ENCODE measurements at regions not wholly inside any gene's neighbourhood (a gene's known extent, or its start where the extent isn't known, plus 50 kb on each side); places are given as distances from the start of the nearest gene placed in this dataset.

- ChIA-PET CTCF (no interaction called here), POLR2A (ENCODE audit: unreplicated experiment) (no interaction called here)
- Histone ChIP-seq H3K36me3 (ENCODE audit: low read depth, low read length) (no peaks in the 10 kb centered on the region), H3K9ac (ENCODE audit: low read length) (no peak overlapping the region), H2AFZ (ENCODE audit: low read length) (no peak overlapping the region), H3K9me3 (ENCODE audit: low read length) (peaks cover 4% of the 10 kb centered on the region; the same call in 1 of the 2 replicates), H3K4me3 (ENCODE audit: low read length) (no peak overlapping the region), H3K27ac (ENCODE audit: low read length) (no peak overlapping the region), H3K4me1 (ENCODE audit: insufficient read depth, low read length) (no peaks in the 10 kb centered on the region), H3K4me2 (ENCODE audit: low read length) (no peak overlapping the region), H4K20me1 (ENCODE audit: low read length) (no peaks in the 10 kb centered on the region), H3K27me3 (ENCODE audit: low read length) (no peaks in the 10 kb centered on the region), H3K9me2 (replicated peaks; ENCODE audit: low read length) (no peaks in the 10 kb centered on the region), H3F3A (ENCODE audit: low read length, unreplicated experiment) (no peaks in the 10 kb centered on the region), H3K79me2 (ENCODE audit: low read length) (no peaks in the 10 kb centered on the region)
- no peak for DNase-seq
- no TSS peak for BruUV-seq (replicated peaks)
- intact Hi-C loops (cut with micrococcal nuclease), result no loop called here
- ATAC-seq, result no peak
- TF ChIP-seq EZH2phosphoT487 (IDR thresholded peaks at IDR 0.05; ENCODE audit: borderline replicate concordance, low read length) (no peak), CTCF (conservative IDR thresholded peaks at IDR 0.05; ENCODE audit: low read depth, low read length) (no peak), EZH2 (IDR thresholded peaks at IDR 0.05; ENCODE audit: low read length, unreplicated experiment) (no peak)
These were observed 144.4 kb upstream of the KCNJ3 start for GRCh38 chr2:154554046-154554445.

GRCh38 chr2:154555710-154556109, 142.8 kb upstream of the KCNJ3 start:
- H3K9me3 ChIP-seq (ENCODE audit: low read length), result no peaks in the 10 kb centered on the region; the same call in 1 of the 2 replicates
- no peaks in the 10 kb centered on the region for H3K4me1 ChIP-seq (ENCODE audit: insufficient read depth, low read length)
- H3K27ac ChIP-seq (ENCODE audit: low read length), result no peak overlapping the region
- no peaks in the 10 kb centered on the region for H3K9me2 ChIP-seq (replicated peaks; ENCODE audit: low read length)
- no peaks in the 10 kb centered on the region for H3F3A ChIP-seq (ENCODE audit: low read length, unreplicated experiment)
- ChIA-PET POLR2A (ENCODE audit: unreplicated experiment) (interaction anchor here (0.6 kb wide), 1 partner anchor 612 kb away, joined by 3 read pairs; no protein-coding TSS in a partner anchor), CTCF (no interaction called here)
- no peak overlapping the region for H3K9ac ChIP-seq (ENCODE audit: low read length)
- BruUV-seq (replicated peaks), result no TSS peak
- intact Hi-C loops (cut with micrococcal nuclease), result no loop called here
- ATAC-seq (no peak), DNase-seq (no peak)
- no peaks in the 10 kb centered on the region for H3K27me3 ChIP-seq (ENCODE audit: low read length)
- H3K79me2 ChIP-seq (ENCODE audit: low read length), result no peaks in the 10 kb centered on the region
- H4K20me1 ChIP-seq (ENCODE audit: low read length), result no peaks in the 10 kb centered on the region
- no peak overlapping the region for H3K4me2 ChIP-seq (ENCODE audit: low read length)
- H3K4me3 ChIP-seq (ENCODE audit: low read length), result no peak overlapping the region
- H2AFZ ChIP-seq (ENCODE audit: low read length), result no peak overlapping the region
- no peak for TF ChIP-seq EZH2phosphoT487 (IDR thresholded peaks at IDR 0.05; ENCODE audit: borderline replicate concordance, low read length)
- TF ChIP-seq CTCF (conservative IDR thresholded peaks at IDR 0.05; ENCODE audit: low read depth, low read length), result no peak
- TF ChIP-seq EZH2 (IDR thresholded peaks at IDR 0.05; ENCODE audit: low read length, unreplicated experiment), result no peak
- H3K36me3 ChIP-seq (ENCODE audit: low read depth, low read length), result no peaks in the 10 kb centered on the region

- Histone ChIP-seq H3F3A (ENCODE audit: low read length, unreplicated experiment) (no peaks in the 10 kb centered on the region), H4K20me1 (ENCODE audit: low read length) (no peaks in the 10 kb centered on the region), H3K9me3 (ENCODE audit: low read length) (no peaks in the 10 kb centered on the region), H3K27me3 (ENCODE audit: low read length) (no peaks in the 10 kb centered on the region), H2AFZ (ENCODE audit: low read length) (no peak overlapping the region), H3K4me3 (ENCODE audit: low read length) (no peak overlapping the region), H3K79me2 (ENCODE audit: low read length) (no peaks in the 10 kb centered on the region), H3K27ac (ENCODE audit: low read length) (no peak overlapping the region), H3K36me3 (ENCODE audit: low read depth, low read length) (no peaks in the 10 kb centered on the region), H3K4me1 (ENCODE audit: insufficient read depth, low read length) (no peaks in the 10 kb centered on the region), H3K4me2 (ENCODE audit: low read length) (no peak overlapping the region), H3K9me2 (replicated peaks; ENCODE audit: low read length) (no peaks in the 10 kb centered on the region), H3K9ac (ENCODE audit: low read length) (no peak overlapping the region)
- no peak for TF ChIP-seq EZH2phosphoT487 (IDR thresholded peaks at IDR 0.05; ENCODE audit: borderline replicate concordance, low read length)
- TF ChIP-seq EZH2 (IDR thresholded peaks at IDR 0.05; ENCODE audit: low read length, unreplicated experiment), result no peak
- TF ChIP-seq CTCF (conservative IDR thresholded peaks at IDR 0.05; ENCODE audit: low read depth, low read length), result no peak
- intact Hi-C loops (cut with micrococcal nuclease), result no loop called here
- ChIA-PET POLR2A (ENCODE audit: unreplicated experiment) (no interaction called here), CTCF (no interaction called here)
- BruUV-seq (replicated peaks), result no TSS peak
- no peak for ATAC-seq
- no peak for DNase-seq
These were observed 142.3 kb upstream of the KCNJ3 start for GRCh38 chr2:154556146-154556545.
